IMR-90 (cell line): ENCODE measurements at regions not wholly inside any gene's neighbourhood (a gene's known extent, or its start where the extent isn't known, plus 50 kb on each side); places are given as distances from the start of the nearest gene placed in this dataset.

Experiments used
- ATAC-seq: fragments of 200-7000 bp; cut with Tn5 transposase; 2 replicates; pipeline ENCODE4 v1.9.1; 2020; ENCODE audit warnings: low read depth, mild to moderate bottlenecking, moderate library complexity
- BruUV-seq: library from RNA; stranded (reverse); fragments of 400-500 nt; replicated peaks from 2 replicates; lab custom pipeline; 2021; lab: Mats Ljungman, UMichigan
- CTCF ChIA-PET: fragments of 300-600 bp; formaldehyde crosslinking; extraction: SDS; loops from one replicate; lab custom pipeline; 2021; ENCODE audit warnings: antibody characterized with exemption; lab: Yijun Ruan, JAX
- POLR2A ChIA-PET: fragments of 300-600 bp; sonication (Branson Sonifier 250); formaldehyde crosslinking; loops from one replicate; lab custom pipeline; 2022; ENCODE audit warnings: antibody characterized with exemption; ENCODE audit not compliant: unreplicated experiment; lab: Charles Lee
- DNase-seq: peaks from one replicate; pipeline ENCODE4 v3.0.0; 2013
- H2AFZ ChIP-seq: replicated peaks from 2 replicates; pipeline ENCODE3; 2013; ENCODE audit warnings: low read length, mild to moderate bottlenecking; ENCODE audit not compliant: poor library complexity
- H2AK5ac ChIP-seq: 2 replicates; pipeline ENCODE4 v1.6.1; 2013; ENCODE audit warnings: low read depth, low read length, inconsistent platforms
- H2AK9ac ChIP-seq: replicated peaks from 2 replicates; pipeline ENCODE3; 2013; ENCODE audit warnings: mild to moderate bottlenecking, low read depth, low read length, moderate library complexity; ENCODE audit not compliant: poor library complexity
- H2BK120ac ChIP-seq: 2 replicates; pipeline ENCODE4 v1.6.1; 2013; ENCODE audit warnings: low read depth, low read length, inconsistent platforms
- H2BK15ac ChIP-seq: 3 replicates; pipeline ENCODE4 v1.6.1; 2013; ENCODE audit warnings: low read depth, low read length, inconsistent platforms
- H2BK20ac ChIP-seq: 2 replicates; pipeline ENCODE4 v1.6.1; 2013; ENCODE audit warnings: low read depth, mild to moderate bottlenecking, inconsistent platforms, low read length, moderate library complexity
- H2BK5ac ChIP-seq: 2 replicates; pipeline ENCODE4 v1.6.1; 2013; ENCODE audit warnings: mild to moderate bottlenecking, low read depth, low read length, inconsistent platforms; ENCODE audit not compliant: poor library complexity, severe bottlenecking
- H3K14ac ChIP-seq: replicated peaks from 2 replicates; pipeline ENCODE4 v1.6.1; 2013; ENCODE audit warnings: low read depth, low read length, inconsistent platforms
- H3K18ac ChIP-seq: 2 replicates; pipeline ENCODE4 v1.6.1; 2013; ENCODE audit warnings: low read depth, low read length, control low read depth
- H3K23ac ChIP-seq: 2 replicates; pipeline ENCODE4 v1.6.1; 2013; ENCODE audit warnings: low read depth, low read length, inconsistent platforms
- H3K27ac ChIP-seq: 2 replicates; pipeline ENCODE4 v1.5.1; 2013; ENCODE audit warnings: mild to moderate bottlenecking, control low read depth, low read length; ENCODE audit not compliant: insufficient read depth
- H3K27me3 ChIP-seq: 2 replicates; pipeline ENCODE4 v1.6.1; 2013; ENCODE audit warnings: low read length; ENCODE audit not compliant: control insufficient read depth, insufficient read depth
- H3K36me3 ChIP-seq: 2 replicates; pipeline ENCODE4 v1.6.1; 2013; ENCODE audit warnings: low read length, mixed read lengths; ENCODE audit not compliant: control insufficient read depth, insufficient read depth
- H3K4ac ChIP-seq: 2 replicates; pipeline ENCODE4 v1.6.1; 2013; ENCODE audit warnings: low read depth, low read length, inconsistent platforms
- H3K4me1 ChIP-seq: 2 replicates; pipeline ENCODE4 v1.6.1; 2013; ENCODE audit warnings: low read length, mixed read lengths; ENCODE audit not compliant: control insufficient read depth, insufficient read depth
- H3K4me2 ChIP-seq: 2 replicates; pipeline ENCODE4 v1.6.1; 2013; ENCODE audit warnings: low read depth, mild to moderate bottlenecking, control low read depth, low read length, moderate library complexity
- H3K4me3 ChIP-seq: 2 replicates; pipeline ENCODE4 v1.5.1; 2013; ENCODE audit warnings: low read depth, mild to moderate bottlenecking, control low read depth, low read length, moderate library complexity; ENCODE audit not compliant: insufficient read depth
- H3K56ac ChIP-seq: 2 replicates; pipeline ENCODE4 v1.6.1; 2013; ENCODE audit warnings: low read length, inconsistent platforms; ENCODE audit not compliant: insufficient read depth; ENCODE audit errors: extremely low read depth
- H3K79me1 ChIP-seq, 2 experiments: 2 replicates each; pipeline ENCODE4 v1.6.1; 2013; ENCODE audit warnings: low read length in 2 of 2, inconsistent platforms in 1 of 2, low read depth in 1 of 2
- H3K9ac ChIP-seq: 2 replicates; pipeline ENCODE4 v1.6.1; 2013; ENCODE audit warnings: low read depth, low read length, control low read depth
- H3K9me1 ChIP-seq: 2 replicates; pipeline ENCODE4 v1.6.1; 2013; ENCODE audit warnings: low read length, inconsistent platforms; ENCODE audit not compliant: insufficient read depth
- H3K9me3 ChIP-seq: 2 replicates; pipeline ENCODE4 v1.6.1; 2013; ENCODE audit warnings: low read length; ENCODE audit not compliant: control insufficient read depth, insufficient read depth
- H4K20me1 ChIP-seq: 2 replicates; pipeline ENCODE4 v1.6.1; 2013; ENCODE audit warnings: low read length, inconsistent platforms; ENCODE audit not compliant: insufficient read depth
- H4K5ac ChIP-seq: 2 replicates; pipeline ENCODE4 v1.6.1; 2013; ENCODE audit warnings: mild to moderate bottlenecking, low read depth, low read length, control low read depth
- H4K8ac ChIP-seq, 2 experiments: 2 replicates each; pipeline ENCODE4 v1.6.1; 2013; ENCODE audit warnings: low read depth in 2 of 2, low read length in 2 of 2, control low read depth in 1 of 2, inconsistent platforms in 1 of 2
- H4K91ac ChIP-seq: 2 replicates; pipeline ENCODE4 v1.6.1; 2013; ENCODE audit warnings: low read depth, low read length, inconsistent platforms; ENCODE audit not compliant: insufficient read depth
- RCOR1 ChIP-seq: IDR thresholded peaks from 2 replicates; pipeline ENCODE4 v1.6.1; 2012; ENCODE audit warnings: mild to moderate bottlenecking, low read length, improper control_type of control experiment; ENCODE audit not compliant: insufficient replicate concordance
- dilution Hi-C: fragments of 300-500 bp; cut with HindIII; formaldehyde crosslinking; loops from one replicate; pipeline ENCODE4 v1.14.3; 2018; ENCODE audit warnings: low sequenced_read_pairs; ENCODE audit not compliant: unreplicated experiment
- in situ Hi-C: fragments of 300-500 bp; cut with MboI; formaldehyde crosslinking; loops from 3 replicates; pipeline ENCODE4 v1.14.3; 2019; ENCODE audit warnings: low sequenced_read_pairs, inconsistent platforms, mixed read lengths
- intact Hi-C: fragments of 100-400 bp; cut with micrococcal nuclease; formaldehyde crosslinking; loops from 2 replicates; pipeline ENCODE4 v1.10.0; 2022

GRCh38 chr13:76778853-76779252 is 107.4 kb downstream of the KCTD12 start:
- no peak overlapping the region for H3K9ac ChIP-seq
- H3K36me3 ChIP-seq = no peaks in the 10 kb centered on the region
- H3K79me1 ChIP-seq = no peaks in the 10 kb centered on the region
- 0 out of 2 replicates have a peak overlapping the region, but pooled peaks have one; percentile 42 for H3K4me2 ChIP-seq
- no peak overlapping the region for H2AK9ac ChIP-seq
- no peaks in the 10 kb centered on the region for H3K9me3 ChIP-seq
- H3K56ac ChIP-seq = no peak overlapping the region
- H3K4ac ChIP-seq = no peak overlapping the region
- intact Hi-C loops (no loop called here), in situ Hi-C loops (no loop called here), dilution Hi-C loops (no loop called here)
- H2BK15ac ChIP-seq = peak overlapping the region; percentile 92; the same call in 1 of the 3 replicates
- peak overlapping the region; percentile 68; the same call in 1 of the 2 replicates for H3K18ac ChIP-seq
- no peak overlapping the region for H2AFZ ChIP-seq
- no peak for TF ChIP-seq RCOR1
- no peak overlapping the region; the same call in 1 of the 2 replicates for H2BK20ac ChIP-seq
- no peak overlapping the region for H3K14ac ChIP-seq
- H2AK5ac ChIP-seq = no peak overlapping the region; the same call in 1 of the 2 replicates
- peak overlapping the region; percentile 33; the same call in 1 of the 2 replicates for H3K27ac ChIP-seq
- no peaks in the 10 kb centered on the region for H3K9me1 ChIP-seq
- H3K27me3 ChIP-seq = no peaks in the 10 kb centered on the region
- no peak overlapping the region for H2BK120ac ChIP-seq
- H2BK5ac ChIP-seq = no peak overlapping the region
- no peaks in the 10 kb centered on the region for H4K20me1 ChIP-seq
- H4K5ac ChIP-seq = no peak overlapping the region
- CTCF ChIA-PET = no interaction called here
- H3K23ac ChIP-seq = no peak overlapping the region
- POLR2A ChIA-PET = no interaction called here
- ATAC-seq (peak; percentile 90), DNase-seq (no peak)
- H4K91ac ChIP-seq = no peak overlapping the region
- BruUV-seq = no TSS peak
- no peak overlapping the region for H3K4me3 ChIP-seq
- H4K8ac ChIP-seq = no peak overlapping the region
- H3K4me1 ChIP-seq = peaks cover 3% of the 10 kb centered on the region; the same call in 1 of the 2 replicates
